Activated CD4-positive, alpha-beta T cell treated with anti-CD3 and anti-CD28 coated beads for 24 hours (primary cell): ENCODE measurements at regions not wholly inside any gene's neighbourhood (a gene's known extent, or its start where the extent isn't known, plus 50 kb on each side); places are given as distances from the start of the nearest gene placed in this dataset.
"Not testable (repeated sequence)": the region's sequence is repeated elsewhere in the genome, so short reads cannot be mapped to it uniquely, and the experiment has no call there.

Experiments
- DNase-seq, 2 donors: peaks; one replicate each; pipeline ENCODE4 v3.0.0-alpha.2; 2020; ENCODE audit warnings: low read depth in 2 of 2

- DNase-seq = not testable (repeated sequence)
These were observed 590.0 kb upstream of the ID4 start for GRCh38 chr6:19247181-19247580.

- not testable (repeated sequence) for DNase-seq
These were observed 581.0 kb upstream of the ID4 start for GRCh38 chr6:19256123-19256522.

GRCh38 chr6:19261642-19262041 lies 575.5 kb upstream of the ID4 start:
- no peak for DNase-seq

- no peak for DNase-seq
These were observed 569.1 kb upstream of the ID4 start for GRCh38 chr6:19268117-19268516.

- DNase-seq = no peak
These were observed 568.5 kb upstream of the ID4 start for GRCh38 chr6:19268718-19269117.

- no peak for DNase-seq
These were observed 567.8 kb upstream of the ID4 start for GRCh38 chr6:19269341-19269898.

- no peak for DNase-seq
These were observed 566.6 kb upstream of the ID4 start for GRCh38 chr6:19270616-19271015.

- DNase-seq = no peak
These were observed 557.9 kb upstream of the ID4 start for GRCh38 chr6:19279273-19279684.

GRCh38 chr6:19287928-19288327 lies 549.2 kb upstream of the ID4 start:
- no peak for DNase-seq

- DNase-seq = no peak
These were observed 547.7 kb upstream of the ID4 start for GRCh38 chr6:19289457-19289856.

GRCh38 chr6:19297880-19298279 lies 539.3 kb upstream of the ID4 start:
- DNase-seq = no peak

- no peak for DNase-seq
These were observed 538.7 kb upstream of the ID4 start for GRCh38 chr6:19298421-19298820.

- no peak for DNase-seq
These were observed 538.0 kb upstream of the ID4 start for GRCh38 chr6:19299129-19299528.

GRCh38 chr6:19301980-19302379 lies 535.2 kb upstream of the ID4 start:
- DNase-seq = no peak

- DNase-seq = no peak
These were observed 533.8 kb upstream of the ID4 start for GRCh38 chr6:19303383-19303782.

- no peak for DNase-seq
These were observed 527.5 kb upstream of the ID4 start for GRCh38 chr6:19309661-19310060.

- DNase-seq = no peak
These were observed 525.4 kb upstream of the ID4 start for GRCh38 chr6:19311786-19312185.

- DNase-seq = no peak
These were observed 524.8 kb upstream of the ID4 start for GRCh38 chr6:19312241-19312978.

GRCh38 chr6:19317431-19317986 lies 519.7 kb upstream of the ID4 start:
- no peak for DNase-seq

GRCh38 chr6:19319005-19319404 lies 518.2 kb upstream of the ID4 start:
- DNase-seq = no peak

GRCh38 chr6:19320111-19320581 lies 517.0 kb upstream of the ID4 start:
- DNase-seq = no peak

- no peak for DNase-seq
These were observed 514.3 kb upstream of the ID4 start for GRCh38 chr6:19322691-19323485.
